Spleen (tissue), 7 donors: ENCODE measurements at regions not wholly inside any gene's neighbourhood (a gene's known extent, or its start where the extent isn't known, plus 50 kb on each side); places are given as distances from the start of the nearest gene placed in this dataset.

ENCODE experiments used
- POLR2A ChIP-seq, 3 donors: fragments of 450-650 bp; IDR thresholded peaks; one replicate each; pipeline ENCODE4 v1.5.1; 2017; ENCODE audit warnings: antibody characterized with exemption in 3 of 3, mild to moderate bottlenecking in 1 of 3
- TF ChIP-seq, protein P1 (sequence below), 11 experiments: fragments of 200-600 bp in 7 of 11; fragments of 450-650 bp in 4 of 11; sonication (generic) in 4 of 11; IDR thresholded peaks in 8 of 11; conservative IDR thresholded peaks in 3 of 11; 1 replicate in 7 of 11; 2 replicates in 4 of 11; pipeline versions ENCODE4 v1.4.0 to v1.8.0; 2016 to 2021; ENCODE audit warnings: antibody characterized with exemption in 11 of 11, inconsistent platforms in 4 of 11, mild to moderate bottlenecking in 1 of 11
- donor health status: DM: no; HTN: no; CAD: no; lungs with moderate emphysema.
- donor health status: DM: no; HTN: no; CAD: no.
- donor health status: DM: no; HTN: no; CAD: no.

GRCh38 chr15:69554279-69554961, 101.8 kb downstream of the RPLP1 start:
- TF ChIP-seq, protein P1, sequence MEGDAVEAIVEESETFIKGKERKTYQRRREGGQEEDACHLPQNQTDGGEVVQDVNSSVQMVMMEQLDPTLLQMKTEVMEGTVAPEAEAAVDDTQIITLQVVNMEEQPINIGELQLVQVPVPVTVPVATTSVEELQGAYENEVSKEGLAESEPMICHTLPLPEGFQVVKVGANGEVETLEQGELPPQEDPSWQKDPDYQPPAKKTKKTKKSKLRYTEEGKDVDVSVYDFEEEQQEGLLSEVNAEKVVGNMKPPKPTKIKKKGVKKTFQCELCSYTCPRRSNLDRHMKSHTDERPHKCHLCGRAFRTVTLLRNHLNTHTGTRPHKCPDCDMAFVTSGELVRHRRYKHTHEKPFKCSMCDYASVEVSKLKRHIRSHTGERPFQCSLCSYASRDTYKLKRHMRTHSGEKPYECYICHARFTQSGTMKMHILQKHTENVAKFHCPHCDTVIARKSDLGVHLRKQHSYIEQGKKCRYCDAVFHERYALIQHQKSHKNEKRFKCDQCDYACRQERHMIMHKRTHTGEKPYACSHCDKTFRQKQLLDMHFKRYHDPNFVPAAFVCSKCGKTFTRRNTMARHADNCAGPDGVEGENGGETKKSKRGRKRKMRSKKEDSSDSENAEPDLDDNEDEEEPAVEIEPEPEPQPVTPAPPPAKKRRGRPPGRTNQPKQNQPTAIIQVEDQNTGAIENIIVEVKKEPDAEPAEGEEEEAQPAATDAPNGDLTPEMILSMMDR (IDR thresholded peaks at IDR 0.05 in 8 of 11, conservative IDR thresholded peaks at IDR 0.05 in 3 of 11): no peak
- no peak for TF ChIP-seq POLR2A (IDR thresholded peaks at IDR 0.05)
